ENCODE measurements at regions not wholly inside any gene's neighbourhood (a gene's known extent, or its start where the extent isn't known, plus 50 kb on each side); places are given as distances from the start of the nearest gene placed in this dataset.

- Histone ChIP-seq H3K27me3 (no peaks in the 10 kb centered on the region), H3K9me3 (no peaks in the 10 kb centered on the region), H3K27ac (no peak overlapping the region), H3K4me1 (no peaks in the 10 kb centered on the region), H3K4me3 (no peak overlapping the region), H3K36me3 (no peaks in the 10 kb centered on the region)
- DNase-seq = no peak
- TF ChIP-seq CTCF (IDR thresholded peaks at IDR 0.05) = no peak
- no peak for TF ChIP-seq POLR2AphosphoS5 (IDR thresholded peaks at IDR 0.05)
- no peak for TF ChIP-seq EP300 (IDR thresholded peaks at IDR 0.05; ENCODE audit: low read depth)
- no peak for TF ChIP-seq POLR2A (IDR thresholded peaks at IDR 0.05)
- WGBS, 2 donors (ENCODE audit: low coverage in 1 of 2) = 84 to 96% methylated on average over 3 of the region's 3 CpGs
- intact Hi-C loops (cut with DNase I; ENCODE audit: low total_unique reads) = no loop called here
- in situ Hi-C loops (cut with MboI; ENCODE audit: low pct_ligation_motif_present in 1 of 4, low pct_unique_long_range_greater_than_20kb in 1 of 4, low sequenced_read_pairs in 3 of 4) = no loop called here
These were observed 163.6 kb downstream of the TUSC7 start for GRCh38 chr3:116873142-116873541.

- 74 to 84% methylated on average over 3 of the region's 3 CpGs for WGBS, 2 donors (ENCODE audit: low coverage in 1 of 2)
- Histone ChIP-seq H3K9me3 (no peaks in the 10 kb centered on the region), H3K4me3 (no peak overlapping the region), H3K27me3 (no peaks in the 10 kb centered on the region), H3K27ac (no peak overlapping the region), H3K36me3 (no peaks in the 10 kb centered on the region), H3K4me1 (no peaks in the 10 kb centered on the region)
- intact Hi-C loops (cut with DNase I; ENCODE audit: low total_unique reads) = no loop called here
- no peak for DNase-seq
- TF ChIP-seq POLR2A (IDR thresholded peaks at IDR 0.05) (no peak), CTCF (IDR thresholded peaks at IDR 0.05) (no peak), EP300 (IDR thresholded peaks at IDR 0.05; ENCODE audit: low read depth) (no peak), POLR2AphosphoS5 (IDR thresholded peaks at IDR 0.05) (no peak)
- in situ Hi-C loops (cut with MboI; ENCODE audit: low pct_ligation_motif_present in 1 of 4, low pct_unique_long_range_greater_than_20kb in 1 of 4, low sequenced_read_pairs in 3 of 4) = no loop called here
These were observed 168.4 kb downstream of the TUSC7 start for GRCh38 chr3:116877968-116878367.

GRCh38 chr3:116886202-116886893 lies 176.8 kb downstream of the TUSC7 start:
- Histone ChIP-seq H3K36me3 (no peaks in the 10 kb centered on the region), H3K4me3 (no peak overlapping the region), H3K4me1 (no peaks in the 10 kb centered on the region), H3K27ac (no peak overlapping the region), H3K27me3 (no peaks in the 10 kb centered on the region), H3K9me3 (no peaks in the 10 kb centered on the region)
- in situ Hi-C loops (cut with MboI; ENCODE audit: low pct_ligation_motif_present in 1 of 4, low pct_unique_long_range_greater_than_20kb in 1 of 4, low sequenced_read_pairs in 3 of 4) (no loop called here), intact Hi-C loops (cut with DNase I; ENCODE audit: low total_unique reads) (no loop called here)
- no peak for TF ChIP-seq POLR2A (IDR thresholded peaks at IDR 0.05)
- no peak for TF ChIP-seq CTCF (IDR thresholded peaks at IDR 0.05)
- TF ChIP-seq POLR2AphosphoS5 (IDR thresholded peaks at IDR 0.05) = no peak
- no peak for TF ChIP-seq EP300 (IDR thresholded peaks at IDR 0.05; ENCODE audit: low read depth)
- WGBS, 2 donors (ENCODE audit: low coverage in 1 of 2) = 55 to 60% methylated on average over 4 of the region's 4 CpGs
- no peak for DNase-seq

GRCh38 chr3:116896116-116896515 lies 186.5 kb downstream of the TUSC7 start:
- TF ChIP-seq EP300 (IDR thresholded peaks at IDR 0.05; ENCODE audit: low read depth) = no peak
- no peak overlapping the region for H3K27ac ChIP-seq
- H3K36me3 ChIP-seq = no peaks in the 10 kb centered on the region
- intact Hi-C loops (cut with DNase I; ENCODE audit: low total_unique reads) (no loop called here), in situ Hi-C loops (cut with MboI; ENCODE audit: low pct_ligation_motif_present in 1 of 4, low pct_unique_long_range_greater_than_20kb in 1 of 4, low sequenced_read_pairs in 3 of 4) (no loop called here)
- DNase-seq = no peak
- no peaks in the 10 kb centered on the region for H3K27me3 ChIP-seq
- H3K4me3 ChIP-seq = no peak overlapping the region
- WGBS, 2 donors (ENCODE audit: low coverage in 1 of 2) = 71 to 80% methylated on average over 2 of the region's 2 CpGs
- no peaks in the 10 kb centered on the region for H3K9me3 ChIP-seq
- no peaks in the 10 kb centered on the region for H3K4me1 ChIP-seq

- no peak for DNase-seq
- H3K9me3 ChIP-seq = no peaks in the 10 kb centered on the region
- 78 to 79% methylated on average over 3 of the region's 3 CpGs for WGBS, 2 donors (ENCODE audit: low coverage in 1 of 2)
- no peaks in the 10 kb centered on the region for H3K36me3 ChIP-seq
- in situ Hi-C loops (cut with MboI; ENCODE audit: low pct_ligation_motif_present in 1 of 4, low pct_unique_long_range_greater_than_20kb in 1 of 4, low sequenced_read_pairs in 3 of 4) (no loop called here), intact Hi-C loops (cut with DNase I; ENCODE audit: low total_unique reads) (no loop called here)
- no peak overlapping the region for H3K4me3 ChIP-seq
- H3K27ac ChIP-seq = no peak overlapping the region
- no peaks in the 10 kb centered on the region for H3K4me1 ChIP-seq
- H3K27me3 ChIP-seq = no peaks in the 10 kb centered on the region
- no peak for TF ChIP-seq POLR2AphosphoS5 (IDR thresholded peaks at IDR 0.05)
- no peak for TF ChIP-seq POLR2A (IDR thresholded peaks at IDR 0.05)
- TF ChIP-seq CTCF (IDR thresholded peaks at IDR 0.05) = no peak
- TF ChIP-seq EP300 (IDR thresholded peaks at IDR 0.05; ENCODE audit: low read depth) = no peak
These were observed 187.8 kb downstream of the TUSC7 start for GRCh38 chr3:116897382-116897781.

Measured in transverse colon (tissue), 4 donors.